Kidney epithelial cell (primary cell): ENCODE measurements at regions not wholly inside any gene's neighbourhood (a gene's known extent, or its start where the extent isn't known, plus 50 kb on each side); places are given as distances from the start of the nearest gene placed in this dataset.

Experiments used
- DNase-seq: peaks from one replicate; pipeline ENCODE4 v3.0.0-alpha.2; 2010; ENCODE audit warnings: low read depth
- H3K27me3 ChIP-seq: 2 replicates; pipeline ENCODE4 v1.6.0; 2011; ENCODE audit warnings: low read length; ENCODE audit not compliant: control insufficient read depth, insufficient read depth
- H3K36me3 ChIP-seq: 2 replicates; pipeline ENCODE4 v1.5.1; 2011; ENCODE audit warnings: low read length; ENCODE audit not compliant: control insufficient read depth, insufficient read depth
- H3K4me3 ChIP-seq: 2 replicates; pipeline ENCODE4 v1.5.1; 2011; ENCODE audit warnings: low read depth, mild to moderate bottlenecking, control low read depth, low read length
- CTCF ChIP-seq: IDR thresholded peaks from 2 replicates; pipeline ENCODE4 v1.5.1; 2011; ENCODE audit warnings: mild to moderate bottlenecking, moderate library complexity, low read length, control low read depth, inconsistent platforms; ENCODE audit not compliant: insufficient read depth, poor library complexity, severe bottlenecking

DNA sequence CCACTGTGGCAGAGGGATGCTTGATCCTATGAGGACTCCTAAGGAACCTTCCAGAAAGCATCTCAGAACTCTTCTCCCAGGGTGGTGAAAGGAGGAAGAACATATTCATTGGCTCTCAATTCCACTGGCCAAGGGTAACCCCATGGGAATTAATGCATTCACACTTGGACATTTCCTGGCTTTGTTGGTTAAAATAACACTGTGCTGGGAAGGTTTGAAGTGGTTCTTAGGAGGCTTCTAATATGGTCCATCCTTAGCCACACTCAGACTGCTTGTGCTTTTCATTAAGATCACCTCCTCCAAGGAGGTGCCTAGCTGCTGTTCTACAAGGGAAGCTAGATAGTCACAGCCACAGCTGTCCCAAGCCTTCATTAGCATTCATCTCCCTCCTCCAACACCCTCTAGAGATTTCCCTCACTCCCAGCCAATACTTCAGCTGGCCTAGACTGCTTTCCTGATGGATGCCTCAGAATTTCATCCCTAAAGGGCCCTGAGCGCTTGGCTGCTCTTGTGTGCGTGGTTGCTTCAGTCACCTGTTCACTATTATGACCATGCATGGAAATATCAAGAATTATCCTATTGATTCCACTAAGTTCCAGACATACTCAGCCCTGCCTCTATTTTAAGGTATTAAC is 544.4 kb downstream of the PLPP3 start:
- no peak for DNase-seq
- no peak for TF ChIP-seq CTCF
- H3K36me3 ChIP-seq = no peaks in the 10 kb centered on the region

DNA sequence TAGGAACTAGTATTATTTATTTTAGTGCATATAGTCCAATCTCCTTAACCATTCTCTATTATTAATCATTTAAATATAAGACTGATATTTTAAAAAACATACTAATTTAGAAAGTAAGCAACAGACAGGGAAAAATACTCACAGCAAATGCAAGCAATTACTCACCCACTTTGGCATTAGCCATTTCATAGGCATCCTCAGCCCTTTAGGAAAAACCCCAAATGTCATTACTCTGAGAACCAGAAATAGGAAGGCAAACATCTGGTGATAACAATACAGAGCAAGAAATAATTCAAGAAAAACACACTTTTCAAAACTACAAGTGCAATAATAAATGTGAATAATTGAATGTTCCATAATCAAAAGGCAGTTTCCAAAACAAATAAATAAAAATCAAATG is 545.1 kb downstream of the PLPP3 start:
- no peaks in the 10 kb centered on the region for H3K27me3 ChIP-seq
- no peak overlapping the region for H3K4me3 ChIP-seq
- no peak for TF ChIP-seq CTCF
- no peaks in the 10 kb centered on the region for H3K36me3 ChIP-seq
- DNase-seq = no peak

More for the DNA sequence above, 544.4 kb downstream of the PLPP3 start:
- Histone ChIP-seq H3K27me3 (no peaks in the 10 kb centered on the region), H3K4me3 (no peak overlapping the region)

DNA sequence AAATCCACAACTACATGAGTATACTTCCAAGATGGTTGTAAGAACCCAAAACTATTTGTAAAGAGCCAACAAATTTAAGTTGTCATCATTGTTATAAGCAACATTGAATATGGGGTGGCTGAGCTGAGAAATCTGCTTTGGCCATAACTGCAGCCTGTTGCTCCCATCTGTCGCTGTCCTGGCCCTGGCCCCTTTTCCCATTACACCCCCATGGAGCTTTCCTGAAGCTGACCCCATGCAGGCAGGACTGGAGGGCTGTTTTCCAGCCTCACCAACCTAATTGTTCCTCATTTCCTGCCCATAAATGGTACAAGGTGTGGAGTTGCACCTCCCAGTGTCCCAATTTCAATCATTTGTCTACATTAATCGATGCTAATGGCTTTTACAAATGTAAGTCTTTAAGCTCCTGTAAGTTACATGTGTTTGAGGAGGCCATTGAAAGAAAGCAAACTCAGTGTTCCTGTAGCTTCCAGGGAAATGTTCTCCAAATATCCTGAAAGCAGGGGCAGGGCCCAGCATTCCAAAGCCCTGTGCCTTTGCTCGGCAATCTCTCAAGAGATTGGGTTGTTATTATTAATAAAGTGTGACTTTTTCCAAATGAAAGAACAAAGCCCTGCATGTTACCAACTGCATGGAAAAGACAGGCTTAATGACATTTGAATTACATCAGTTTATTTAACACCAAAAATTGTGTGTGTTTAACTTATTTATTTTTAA is 545.9 kb downstream of the PLPP3 start:
- Histone ChIP-seq H3K36me3 (no peaks in the 10 kb centered on the region), H3K4me3 (no peak overlapping the region), H3K27me3 (no peaks in the 10 kb centered on the region)
- no peak for TF ChIP-seq CTCF
- no peak for DNase-seq

GRCh38 chr1:56032096-56032676 is 547.2 kb downstream of the PLPP3 start:
- no peak for DNase-seq
- Histone ChIP-seq H3K36me3 (no peaks in the 10 kb centered on the region), H3K4me3 (no peak overlapping the region), H3K27me3 (no peaks in the 10 kb centered on the region)
- no peak for TF ChIP-seq CTCF

DNA sequence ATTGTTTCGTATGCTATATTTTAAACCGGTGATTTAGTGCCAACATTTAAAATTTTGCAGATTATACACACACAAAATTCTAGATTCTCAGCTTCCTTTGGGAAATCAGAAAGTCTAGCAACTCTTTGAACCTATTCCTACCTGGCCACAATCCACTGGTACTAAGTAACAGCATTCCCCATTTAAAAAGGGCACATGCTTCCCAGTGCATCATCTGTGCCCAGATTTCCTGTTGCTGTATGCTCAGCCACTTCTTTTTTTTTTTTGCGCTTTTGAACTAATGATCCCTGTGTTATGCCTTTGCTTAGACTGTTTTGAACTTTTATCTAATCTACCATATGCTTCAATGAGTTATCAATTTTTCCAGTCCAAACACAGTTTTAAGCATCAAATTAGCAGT is 548.4 kb downstream of the PLPP3 start:
- Histone ChIP-seq H3K27me3 (no peaks in the 10 kb centered on the region), H3K36me3 (no peaks in the 10 kb centered on the region), H3K4me3 (no peak overlapping the region)
- no peak for TF ChIP-seq CTCF
- no peak for DNase-seq
